ENCODE measurements at regions not wholly inside any gene's neighbourhood (a gene's known extent, or its start where the extent isn't known, plus 50 kb on each side); places are given as distances from the start of the nearest gene placed in this dataset.

- Histone ChIP-seq H3K9me3 (ENCODE audit: low read depth, low read length) (no peaks in the 10 kb centered on the region), H3K27ac (no peak overlapping the region), H3K9ac (ENCODE audit: insufficient read length) (no peak overlapping the region), H3K36me3 (ENCODE audit: insufficient read depth, low read length) (no peaks in the 10 kb centered on the region), H3K4me3 (no peak overlapping the region)
- TF ChIP-seq EZH2 (IDR thresholded peaks at IDR 0.05) (no peak), POLR2AphosphoS5 (IDR thresholded peaks at IDR 0.05; ENCODE audit: borderline replicate concordance, low read depth, low read length) (no peak)
- no peak for DNase-seq (ENCODE audit: low read depth, low spot score)
Measured at GRCh38 chr22:49541693-49542230, 285.9 kb downstream of the BRD1 start.

- no peak overlapping the region for H3K9ac ChIP-seq (ENCODE audit: insufficient read length)
- H3K27ac ChIP-seq: no peak overlapping the region
- H3K36me3 ChIP-seq (ENCODE audit: insufficient read depth, low read length): no peaks in the 10 kb centered on the region
- DNase-seq (ENCODE audit: low read depth, low spot score): no peak
- no peak for TF ChIP-seq EZH2 (IDR thresholded peaks at IDR 0.05)
- no peak for TF ChIP-seq POLR2AphosphoS5 (IDR thresholded peaks at IDR 0.05; ENCODE audit: borderline replicate concordance, low read depth, low read length)
- no peak for TF ChIP-seq FOXP2 (optimal IDR thresholded peaks at IDR 0.05; ENCODE audit: control extremely low read depth, extremely low read length, insufficient read depth)
- H3K4me3 ChIP-seq: no peak overlapping the region
- H3K9me3 ChIP-seq (ENCODE audit: low read depth, low read length): no peaks in the 10 kb centered on the region
Measured at GRCh38 chr22:49540913-49541692, 286.6 kb downstream of the BRD1 start.

GRCh38 chr22:49540084-49540912 is 287.4 kb downstream of the BRD1 start:
- Histone ChIP-seq H3K27ac (no peak overlapping the region), H3K9ac (ENCODE audit: insufficient read length) (no peak overlapping the region), H3K36me3 (ENCODE audit: insufficient read depth, low read length) (no peaks in the 10 kb centered on the region), H3K9me3 (ENCODE audit: low read depth, low read length) (no peaks in the 10 kb centered on the region), H3K4me3 (no peak overlapping the region)
- no peak for DNase-seq (ENCODE audit: low read depth, low spot score)
- TF ChIP-seq EZH2 (IDR thresholded peaks at IDR 0.05) (no peak), FOXP2 (optimal IDR thresholded peaks at IDR 0.05; ENCODE audit: control extremely low read depth, extremely low read length, insufficient read depth) (no peak)

GRCh38 chr22:49538006-49538405 is 289.7 kb downstream of the BRD1 start:
- Histone ChIP-seq H3K4me3 (no peak overlapping the region), H3K27ac (no peak overlapping the region), H3K9ac (ENCODE audit: insufficient read length) (no peak overlapping the region), H3K9me3 (ENCODE audit: low read depth, low read length) (no peaks in the 10 kb centered on the region), H3K36me3 (ENCODE audit: insufficient read depth, low read length) (no peaks in the 10 kb centered on the region)
- no peak for TF ChIP-seq FOXP2 (optimal IDR thresholded peaks at IDR 0.05; ENCODE audit: control extremely low read depth, extremely low read length, insufficient read depth)
- TF ChIP-seq POLR2AphosphoS5 (IDR thresholded peaks at IDR 0.05; ENCODE audit: borderline replicate concordance, low read depth, low read length): no peak
- no peak for TF ChIP-seq EZH2 (IDR thresholded peaks at IDR 0.05)
- no peak for DNase-seq (ENCODE audit: low read depth, low spot score)

- no peaks in the 10 kb centered on the region for H3K9me3 ChIP-seq (ENCODE audit: low read depth, low read length)
- H3K27ac ChIP-seq: no peak overlapping the region
- DNase-seq (ENCODE audit: low read depth, low spot score): no peak
- H3K4me3 ChIP-seq: no peak overlapping the region
- no peak overlapping the region for H3K9ac ChIP-seq (ENCODE audit: insufficient read length)
- TF ChIP-seq EZH2 (IDR thresholded peaks at IDR 0.05) (no peak), POLR2AphosphoS5 (IDR thresholded peaks at IDR 0.05; ENCODE audit: borderline replicate concordance, low read depth, low read length) (no peak)
- no peaks in the 10 kb centered on the region for H3K36me3 ChIP-seq (ENCODE audit: insufficient read depth, low read length)
Measured at GRCh38 chr22:49536571-49537131, 291.0 kb downstream of the BRD1 start.

DNA sequence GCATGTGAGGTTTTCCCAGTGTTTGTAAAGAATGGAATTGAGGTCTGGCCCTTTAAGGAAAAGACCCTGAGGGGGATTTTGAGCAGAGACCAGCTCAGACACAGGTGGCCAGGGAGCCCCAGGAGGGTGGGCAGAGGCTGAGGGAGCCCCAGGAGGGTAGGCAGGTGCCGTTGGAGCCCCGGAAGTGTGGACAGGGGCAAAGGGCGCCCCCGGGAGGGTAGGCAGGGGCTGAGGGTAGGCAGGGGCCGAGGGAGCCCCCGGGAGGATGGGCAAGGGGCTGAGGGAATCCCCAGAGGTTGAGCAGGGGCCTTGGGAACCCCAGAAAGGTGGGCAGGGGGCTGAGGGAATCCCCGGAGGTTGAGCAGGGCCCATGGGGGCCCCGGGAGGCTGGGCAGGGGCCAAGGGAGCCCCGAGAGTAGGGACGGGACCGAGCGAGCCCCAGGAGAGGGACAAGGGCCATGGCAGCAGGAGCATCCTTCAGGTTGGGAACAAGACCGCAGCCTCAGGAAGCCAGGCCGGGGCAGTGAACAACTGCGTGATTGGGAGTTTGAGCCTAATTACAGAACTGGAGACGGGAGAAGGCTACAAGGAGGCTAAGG is 292.0 kb downstream of the BRD1 start:
- no peak for TF ChIP-seq POLR2AphosphoS5 (IDR thresholded peaks at IDR 0.05; ENCODE audit: borderline replicate concordance, low read depth, low read length)
- no peak for TF ChIP-seq EZH2 (IDR thresholded peaks at IDR 0.05)
- no peak for TF ChIP-seq FOXP2 (optimal IDR thresholded peaks at IDR 0.05; ENCODE audit: control extremely low read depth, extremely low read length, insufficient read depth)
- H3K9ac ChIP-seq (ENCODE audit: insufficient read length): no peak overlapping the region

DNA sequence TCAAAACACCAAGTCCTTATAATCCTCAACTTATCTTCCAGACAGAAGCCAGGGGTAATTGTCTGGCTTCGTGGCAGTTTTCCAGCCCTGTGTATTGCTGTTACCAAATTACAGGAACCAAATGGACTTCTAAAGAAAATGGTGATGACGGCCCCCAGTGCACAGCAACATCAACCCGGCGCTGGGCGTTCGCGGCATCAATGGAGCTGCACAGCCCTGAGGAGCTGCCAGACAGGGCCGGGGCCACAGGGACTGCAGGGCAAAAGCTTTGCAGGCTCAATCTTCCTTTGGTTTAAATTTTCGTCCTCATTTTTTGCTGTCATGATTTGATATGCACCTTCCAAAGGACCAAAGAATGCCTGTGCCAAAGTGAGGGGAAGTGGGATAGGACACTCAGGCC is 292.5 kb downstream of the BRD1 start:
- Histone ChIP-seq H3K4me3 (no peak overlapping the region), H3K9ac (ENCODE audit: insufficient read length) (no peak overlapping the region), H3K27ac (no peak overlapping the region), H3K36me3 (ENCODE audit: insufficient read depth, low read length) (no peaks in the 10 kb centered on the region), H3K9me3 (ENCODE audit: low read depth, low read length) (no peaks in the 10 kb centered on the region)
- TF ChIP-seq POLR2AphosphoS5 (IDR thresholded peaks at IDR 0.05; ENCODE audit: borderline replicate concordance, low read depth, low read length) (no peak), EZH2 (IDR thresholded peaks at IDR 0.05) (no peak), FOXP2 (optimal IDR thresholded peaks at IDR 0.05; ENCODE audit: control extremely low read depth, extremely low read length, insufficient read depth) (no peak)
- no peak for DNase-seq (ENCODE audit: low read depth, low spot score)

More for the DNA sequence above, 292.0 kb downstream of the BRD1 start:
- no peaks in the 10 kb centered on the region for H3K36me3 ChIP-seq (ENCODE audit: insufficient read depth, low read length)
- DNase-seq (ENCODE audit: low read depth, low spot score): no peak
- no peak overlapping the region for H3K27ac ChIP-seq
- no peak overlapping the region for H3K4me3 ChIP-seq
- H3K9me3 ChIP-seq (ENCODE audit: low read depth, low read length): no peaks in the 10 kb centered on the region

DNA sequence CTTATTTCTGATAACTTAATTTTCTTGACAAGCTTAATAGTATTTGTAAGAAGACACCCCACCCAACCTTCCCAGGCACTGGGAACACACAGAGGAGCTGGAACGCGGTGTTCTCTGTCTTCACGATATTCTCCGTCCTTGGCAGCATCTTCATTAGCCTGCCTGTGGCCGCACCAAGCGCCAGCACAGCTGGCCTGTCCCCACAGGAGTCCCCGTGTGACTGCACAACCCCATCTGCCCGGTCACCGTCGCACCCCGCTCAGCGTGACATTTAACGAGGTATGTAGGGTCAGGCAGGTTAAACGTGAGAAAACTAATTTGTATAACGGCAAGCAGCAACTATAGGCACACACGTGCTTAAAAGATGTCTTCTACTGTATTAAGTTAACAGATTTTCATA is 293.3 kb downstream of the BRD1 start:
- TF ChIP-seq EZH2 (IDR thresholded peaks at IDR 0.05) (no peak), POLR2AphosphoS5 (IDR thresholded peaks at IDR 0.05; ENCODE audit: borderline replicate concordance, low read depth, low read length) (no peak), FOXP2 (optimal IDR thresholded peaks at IDR 0.05; ENCODE audit: control extremely low read depth, extremely low read length, insufficient read depth) (no peak)
- Histone ChIP-seq H3K36me3 (ENCODE audit: insufficient read depth, low read length) (no peaks in the 10 kb centered on the region), H3K4me3 (no peak overlapping the region), H3K9me3 (ENCODE audit: low read depth, low read length) (no peaks in the 10 kb centered on the region), H3K27ac (no peak overlapping the region), H3K9ac (ENCODE audit: insufficient read length) (no peak overlapping the region)
- DNase-seq (ENCODE audit: low read depth, low spot score): no peak
